ENCODE measurements at regions not wholly inside any gene's neighbourhood (a gene's known extent, or its start where the extent isn't known, plus 50 kb on each side); places are given as distances from the start of the nearest gene placed in this dataset.
"Not testable (repeated sequence)": the region's sequence is repeated elsewhere in the genome, so short reads cannot be mapped to it uniquely, and the experiment has no call there.

- H3K4me1 ChIP-seq (ENCODE audit: insufficient read depth): 0 out of 2 replicates have a peak, but pooled peaks cover 5% of the 10 kb centered on the region
- no peaks in the 10 kb centered on the region for H4K20me1 ChIP-seq (ENCODE audit: insufficient read depth)
- H3K36me3 ChIP-seq (ENCODE audit: low read depth): no peaks in the 10 kb centered on the region
- no peak for TF ChIP-seq EZH2 (IDR thresholded peaks at IDR 0.05; ENCODE audit: insufficient read depth, poor library complexity, severe bottlenecking)
- no peak for TF ChIP-seq EZH2phosphoT487 (IDR thresholded peaks at IDR 0.05; ENCODE audit: insufficient read depth, low read depth)
- H3K9me3 ChIP-seq (ENCODE audit: low read depth): no peaks in the 10 kb centered on the region
- H3K27ac ChIP-seq: no peak overlapping the region
- H3K27me3 ChIP-seq (replicated peaks; ENCODE audit: insufficient read depth): no peaks in the 10 kb centered on the region
- in situ Hi-C loops (cut with MboI): no loop called here
- H3K9me2 ChIP-seq (ENCODE audit: insufficient read depth): no peaks in the 10 kb centered on the region
- WGBS, 2 experiments (ENCODE audit: low coverage in 1 of 2, low lambda C conversion rate in 2 of 2, missing lambda C conversion rate in 2 of 2): 0 to 10% methylated on average over 1 of the region's 1 CpG
- DNase-seq: no peak
- no peak overlapping the region for H2AFZ ChIP-seq
- H3K4me3 ChIP-seq: no peak overlapping the region
- no peak overlapping the region for H3K9ac ChIP-seq
- H3K4me2 ChIP-seq (ENCODE audit: unreplicated experiment): no peak overlapping the region
- no peaks in the 10 kb centered on the region for H3K79me2 ChIP-seq (ENCODE audit: insufficient read depth)
- no peaks in the 10 kb centered on the region for H3F3A ChIP-seq (ENCODE audit: insufficient read depth)
Measured at GRCh38 chr5:32876791-32877190, 165.7 kb downstream of the NPR3 start.

GRCh38 chr5:32879364-32879763 lies 168.2 kb downstream of the NPR3 start:
- H3K79me2 ChIP-seq (ENCODE audit: insufficient read depth); H3K36me3 ChIP-seq (ENCODE audit: low read depth); H3K4me1 ChIP-seq (ENCODE audit: insufficient read depth); DNase-seq; H3K9ac ChIP-seq; H3K4me2 ChIP-seq (ENCODE audit: unreplicated experiment); H4K20me1 ChIP-seq (ENCODE audit: insufficient read depth); H2AFZ ChIP-seq; H3K9me3 ChIP-seq (ENCODE audit: low read depth); H3K27me3 ChIP-seq (replicated peaks; ENCODE audit: insufficient read depth); H3K27ac ChIP-seq; H3K9me2 ChIP-seq (ENCODE audit: insufficient read depth); in situ Hi-C loops (cut with MboI); H3F3A ChIP-seq (ENCODE audit: insufficient read depth); H3K4me3 ChIP-seq: not testable (repeated sequence)
- 45 to 48% methylated on average over 3 of the region's 3 CpGs for whole genome bisulfite sequencing, 2 experiments (ENCODE audit: low coverage in 1 of 2, low lambda C conversion rate in 2 of 2, missing lambda C conversion rate in 2 of 2)

GRCh38 chr5:32880796-32881195 lies 169.7 kb downstream of the NPR3 start:
- no peaks in the 10 kb centered on the region for H3K9me3 ChIP-seq (ENCODE audit: low read depth)
- DNase-seq: peak; percentile 9
- no peak overlapping the region for H3K4me2 ChIP-seq (ENCODE audit: unreplicated experiment)
- H4K20me1 ChIP-seq (ENCODE audit: insufficient read depth): no peaks in the 10 kb centered on the region
- H3F3A ChIP-seq (ENCODE audit: insufficient read depth): no peaks in the 10 kb centered on the region
- H3K4me1 ChIP-seq (ENCODE audit: insufficient read depth): 0 out of 2 replicates have a peak, but pooled peaks cover 5% of the 10 kb centered on the region
- in situ Hi-C loops (cut with MboI): no loop called here
- H2AFZ ChIP-seq: no peak overlapping the region
- WGBS, 2 experiments (ENCODE audit: low coverage in 1 of 2, low lambda C conversion rate in 2 of 2, missing lambda C conversion rate in 2 of 2): 60 to 70% methylated on average over 3 of the region's 3 CpGs
- no peak overlapping the region for H3K4me3 ChIP-seq
- no peaks in the 10 kb centered on the region for H3K9me2 ChIP-seq (ENCODE audit: insufficient read depth)
- no peaks in the 10 kb centered on the region for H3K79me2 ChIP-seq (ENCODE audit: insufficient read depth)
- no peak for TF ChIP-seq EZH2 (IDR thresholded peaks at IDR 0.05; ENCODE audit: insufficient read depth, poor library complexity, severe bottlenecking)
- TF ChIP-seq EZH2phosphoT487 (IDR thresholded peaks at IDR 0.05; ENCODE audit: insufficient read depth, low read depth): no peak
- H3K9ac ChIP-seq: no peak overlapping the region
- H3K27me3 ChIP-seq (replicated peaks; ENCODE audit: insufficient read depth): no peaks in the 10 kb centered on the region
- no peak overlapping the region for H3K27ac ChIP-seq
- no peaks in the 10 kb centered on the region for H3K36me3 ChIP-seq (ENCODE audit: low read depth)

GRCh38 chr5:32887390-32887789 lies 176.3 kb downstream of the NPR3 start:
- no peak overlapping the region for H2AFZ ChIP-seq
- H3K9me3 ChIP-seq (ENCODE audit: low read depth): no peaks in the 10 kb centered on the region
- no peaks in the 10 kb centered on the region; the same call in 1 of the 2 replicates for H3K9me2 ChIP-seq (ENCODE audit: insufficient read depth)
- no peaks in the 10 kb centered on the region for H3K79me2 ChIP-seq (ENCODE audit: insufficient read depth)
- H4K20me1 ChIP-seq (ENCODE audit: insufficient read depth): no peaks in the 10 kb centered on the region
- H3K4me1 ChIP-seq (ENCODE audit: insufficient read depth): no peaks in the 10 kb centered on the region
- no peak overlapping the region for H3K4me3 ChIP-seq
- no peak overlapping the region for H3K4me2 ChIP-seq (ENCODE audit: unreplicated experiment)
- WGBS, 2 experiments (ENCODE audit: low coverage in 1 of 2, low lambda C conversion rate in 2 of 2, missing lambda C conversion rate in 2 of 2): 17 to 19% methylated on average over 2 of the region's 2 CpGs
- no peak overlapping the region for H3K9ac ChIP-seq
- no peak overlapping the region for H3K27ac ChIP-seq
- H3F3A ChIP-seq (ENCODE audit: insufficient read depth): no peaks in the 10 kb centered on the region
- in situ Hi-C loops (cut with MboI): no loop called here
- no peak for TF ChIP-seq EZH2 (IDR thresholded peaks at IDR 0.05; ENCODE audit: insufficient read depth, poor library complexity, severe bottlenecking)
- no peak for TF ChIP-seq EZH2phosphoT487 (IDR thresholded peaks at IDR 0.05; ENCODE audit: insufficient read depth, low read depth)
- no peak for DNase-seq
- H3K27me3 ChIP-seq (replicated peaks; ENCODE audit: insufficient read depth): no peaks in the 10 kb centered on the region
- H3K36me3 ChIP-seq (ENCODE audit: low read depth): no peaks in the 10 kb centered on the region

GRCh38 chr5:32889078-32889477 lies 178.0 kb downstream of the NPR3 start:
- H3K9me2 ChIP-seq (ENCODE audit: insufficient read depth): no peaks in the 10 kb centered on the region; the same call in 1 of the 2 replicates
- H4K20me1 ChIP-seq (ENCODE audit: insufficient read depth): no peaks in the 10 kb centered on the region
- H3K4me1 ChIP-seq (ENCODE audit: insufficient read depth): no peaks in the 10 kb centered on the region
- no peaks in the 10 kb centered on the region for H3K79me2 ChIP-seq (ENCODE audit: insufficient read depth)
- 14 to 15% methylated on average over 1 of the region's 1 CpG for WGBS, 2 experiments (ENCODE audit: low coverage in 1 of 2, low lambda C conversion rate in 2 of 2, missing lambda C conversion rate in 2 of 2)
- H3K27ac ChIP-seq: no peak overlapping the region
- in situ Hi-C loops (cut with MboI): no loop called here
- no peak overlapping the region for H2AFZ ChIP-seq
- no peaks in the 10 kb centered on the region for H3F3A ChIP-seq (ENCODE audit: insufficient read depth)
- no peaks in the 10 kb centered on the region for H3K9me3 ChIP-seq (ENCODE audit: low read depth)
- H3K9ac ChIP-seq: no peak overlapping the region
- no peaks in the 10 kb centered on the region for H3K36me3 ChIP-seq (ENCODE audit: low read depth)
- no peak overlapping the region for H3K4me2 ChIP-seq (ENCODE audit: unreplicated experiment)
- no peaks in the 10 kb centered on the region for H3K27me3 ChIP-seq (replicated peaks; ENCODE audit: insufficient read depth)
- H3K4me3 ChIP-seq: no peak overlapping the region
- DNase-seq: no peak
- TF ChIP-seq EZH2 (IDR thresholded peaks at IDR 0.05; ENCODE audit: insufficient read depth, poor library complexity, severe bottlenecking) (no peak), EZH2phosphoT487 (IDR thresholded peaks at IDR 0.05; ENCODE audit: insufficient read depth, low read depth) (no peak)
